ENCODE measurements at regions not wholly inside any gene's neighbourhood (a gene's known extent, or its start where the extent isn't known, plus 50 kb on each side); places are given as distances from the start of the nearest gene placed in this dataset.

DNA sequence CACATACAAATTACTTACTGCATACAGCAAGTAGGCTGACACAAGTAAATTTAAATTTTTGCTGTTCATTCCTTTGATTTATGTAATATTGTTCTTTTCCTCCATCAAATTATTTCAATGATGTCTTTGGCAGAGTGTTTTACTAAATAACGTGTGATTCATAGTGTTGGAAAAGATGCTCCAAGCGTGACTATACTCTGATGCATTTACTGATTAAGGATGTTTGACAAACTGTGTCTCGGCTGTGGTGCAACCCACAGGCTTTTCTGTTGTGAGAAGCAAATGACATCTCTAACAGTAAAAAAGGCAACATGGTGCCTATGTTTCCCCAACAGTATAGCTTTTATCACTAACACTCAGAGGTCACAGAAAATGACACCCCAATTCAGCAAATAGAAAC, 540.9 kb downstream of the PPP4R3C start:
- no peaks in the 10 kb centered on the region for H3K4me1 ChIP-seq (ENCODE audit: insufficient read depth, low read length)
- no peak overlapping the region for H3K4me3 ChIP-seq (ENCODE audit: low read length)
- no peaks in the 10 kb centered on the region for H3K9me3 ChIP-seq (ENCODE audit: low read length)
- H3K9ac ChIP-seq (ENCODE audit: low read length) = no peak overlapping the region
- no TSS peak for BruUV-seq (replicated peaks)
- ChIA-PET POLR2A (ENCODE audit: unreplicated experiment) (no interaction called here), CTCF (no interaction called here)
- DNase-seq (peak; percentile 6), ATAC-seq (no peak)
- intact Hi-C loops (cut with micrococcal nuclease) = no loop called here
- H3K79me2 ChIP-seq (ENCODE audit: low read length) = no peaks in the 10 kb centered on the region
- no peaks in the 10 kb centered on the region for H4K20me1 ChIP-seq (ENCODE audit: low read length)
- TF ChIP-seq EZH2 (IDR thresholded peaks at IDR 0.05; ENCODE audit: low read length, unreplicated experiment) = no peak
- no peak overlapping the region for H2AFZ ChIP-seq (ENCODE audit: low read length)
- no peaks in the 10 kb centered on the region for H3K9me2 ChIP-seq (replicated peaks; ENCODE audit: low read length)
- H3K27ac ChIP-seq (ENCODE audit: low read length) = peak overlapping the region; percentile 40; the same call in 1 of the 2 replicates
- no peak overlapping the region for H3K4me2 ChIP-seq (ENCODE audit: low read length)
- no peaks in the 10 kb centered on the region for H3F3A ChIP-seq (ENCODE audit: low read length, unreplicated experiment)
- no peaks in the 10 kb centered on the region for H3K27me3 ChIP-seq (ENCODE audit: low read length)
- H3K36me3 ChIP-seq (ENCODE audit: low read depth, low read length) = no peaks in the 10 kb centered on the region

GRCh38 chrX:26918631-26919030, 544.5 kb downstream of the PPP4R3C start:
- Histone ChIP-seq H3K27me3 (ENCODE audit: low read length) (no peaks in the 10 kb centered on the region), H4K20me1 (ENCODE audit: low read length) (no peaks in the 10 kb centered on the region), H3F3A (ENCODE audit: low read length, unreplicated experiment) (no peaks in the 10 kb centered on the region), H3K27ac (ENCODE audit: low read length) (no peak overlapping the region), H3K4me2 (ENCODE audit: low read length) (no peak overlapping the region), H2AFZ (ENCODE audit: low read length) (no peak overlapping the region), H3K4me3 (ENCODE audit: low read length) (no peak overlapping the region), H3K9ac (ENCODE audit: low read length) (no peak overlapping the region), H3K9me3 (ENCODE audit: low read length) (no peaks in the 10 kb centered on the region), H3K9me2 (replicated peaks; ENCODE audit: low read length) (no peaks in the 10 kb centered on the region), H3K4me1 (ENCODE audit: insufficient read depth, low read length) (no peaks in the 10 kb centered on the region), H3K79me2 (ENCODE audit: low read length) (no peaks in the 10 kb centered on the region), H3K36me3 (ENCODE audit: low read depth, low read length) (no peaks in the 10 kb centered on the region)
- TF ChIP-seq CTCF (conservative IDR thresholded peaks at IDR 0.05; ENCODE audit: low read depth, low read length) (peak; percentile 35; the same call in 1 of the 2 replicates), EZH2phosphoT487 (IDR thresholded peaks at IDR 0.05; ENCODE audit: borderline replicate concordance, low read length) (no peak), EZH2 (IDR thresholded peaks at IDR 0.05; ENCODE audit: low read length, unreplicated experiment) (no peak)
- CTCF ChIA-PET = no interaction called here
- intact Hi-C loops (cut with micrococcal nuclease) = no loop called here
- POLR2A ChIA-PET (ENCODE audit: unreplicated experiment) = no interaction called here
- BruUV-seq (replicated peaks) = no TSS peak
- no peak for ATAC-seq
- peak; percentile 3 for DNase-seq

GRCh38 chrX:26916991-26917390, 546.1 kb downstream of the PPP4R3C start:
- ATAC-seq (no peak), DNase-seq (no peak)
- Histone ChIP-seq H2AFZ (ENCODE audit: low read length) (no peak overlapping the region), H3K79me2 (ENCODE audit: low read length) (no peaks in the 10 kb centered on the region), H3K4me1 (ENCODE audit: insufficient read depth, low read length) (no peaks in the 10 kb centered on the region), H3K9me3 (ENCODE audit: low read length) (no peaks in the 10 kb centered on the region), H3K4me2 (ENCODE audit: low read length) (no peak overlapping the region), H4K20me1 (ENCODE audit: low read length) (no peaks in the 10 kb centered on the region), H3K36me3 (ENCODE audit: low read depth, low read length) (no peaks in the 10 kb centered on the region), H3K9me2 (replicated peaks; ENCODE audit: low read length) (no peaks in the 10 kb centered on the region), H3K4me3 (ENCODE audit: low read length) (no peak overlapping the region), H3K9ac (ENCODE audit: low read length) (no peak overlapping the region), H3K27me3 (ENCODE audit: low read length) (no peaks in the 10 kb centered on the region), H3K27ac (ENCODE audit: low read length) (no peak overlapping the region), H3F3A (ENCODE audit: low read length, unreplicated experiment) (no peaks in the 10 kb centered on the region)
- intact Hi-C loops (cut with micrococcal nuclease) = no loop called here
- TF ChIP-seq CTCF (conservative IDR thresholded peaks at IDR 0.05; ENCODE audit: low read depth, low read length) (no peak), EZH2 (IDR thresholded peaks at IDR 0.05; ENCODE audit: low read length, unreplicated experiment) (no peak), EZH2phosphoT487 (IDR thresholded peaks at IDR 0.05; ENCODE audit: borderline replicate concordance, low read length) (no peak)
- no TSS peak for BruUV-seq (replicated peaks)
- ChIA-PET CTCF (no interaction called here), POLR2A (ENCODE audit: unreplicated experiment) (no interaction called here)

Data from PC-3 (cell line).